ENCODE measurements at regions not wholly inside any gene's neighbourhood (a gene's known extent, or its start where the extent isn't known, plus 50 kb on each side); places are given as distances from the start of the nearest gene placed in this dataset.

GRCh38 chr2:191556463-191556862 is 121.5 kb upstream of the NABP1 start:
- TF ChIP-seq CTCF (IDR thresholded peaks at IDR 0.05; ENCODE audit: insufficient read depth, low read depth, low read length) (no peak), EZH2 (IDR thresholded peaks at IDR 0.05; ENCODE audit: insufficient read depth, low read length) (no peak)
